PC-9 (cell line): ENCODE measurements at regions not wholly inside any gene's neighbourhood (a gene's known extent, or its start where the extent isn't known, plus 50 kb on each side); places are given as distances from the start of the nearest gene placed in this dataset.

Experiments used
- BruUV-seq: library from RNA; stranded (reverse); fragments of 400-500 nt; replicated peaks from 2 replicates; lab custom pipeline; 2021; lab: Mats Ljungman, UMichigan
- CTCF ChIA-PET: fragments of 300-600 bp; sonication (Branson Sonifier 250); formaldehyde crosslinking; loops from one replicate; lab custom pipeline; 2022; ENCODE audit warnings: antibody characterized with exemption; lab: Charles Lee
- POLR2A ChIA-PET: fragments of 300-600 bp; sonication (Branson Sonifier 250); formaldehyde crosslinking; loops from one replicate; lab custom pipeline; 2022; ENCODE audit warnings: antibody characterized with exemption; ENCODE audit not compliant: unreplicated experiment; lab: Charles Lee
- DNase-seq, 2 experiments: peaks; one replicate each; pipeline versions ENCODE4 v3.0.0 to v3.0.0-alpha.2; 2015 to 2022; ENCODE audit warnings: mixed read lengths in 1 of 2
- H2AFZ ChIP-seq: fragments of 200-600 bp; sonication (generic); 2 replicates; pipeline ENCODE4 v1.8.1; 2017; ENCODE audit warnings: antibody characterized with exemption
- H3F3A ChIP-seq: fragments of 200-600 bp; sonication (generic); 2 replicates; pipeline ENCODE4 v1.8.1; 2017; ENCODE audit warnings: antibody characterized with exemption, mild to moderate bottlenecking, low read depth; ENCODE audit not compliant: insufficient read depth
- H3K27ac ChIP-seq: fragments of 200-600 bp; sonication (generic); 2 replicates; pipeline ENCODE4 v1.6.1; 2016; ENCODE audit warnings: mixed run types
- H3K27me3 ChIP-seq: fragments of 200-600 bp; sonication (generic); 2 replicates; pipeline ENCODE4 v1.6.1; 2016; ENCODE audit warnings: low read depth, mixed run types; ENCODE audit not compliant: insufficient read depth
- H3K36me3 ChIP-seq: fragments of 200-600 bp; sonication (generic); 2 replicates; pipeline ENCODE4 v1.6.1; 2016; ENCODE audit warnings: low read depth, mixed run types
- H3K4me1 ChIP-seq: fragments of 200-600 bp; sonication (generic); replicated peaks from 2 replicates; pipeline ENCODE4 v1.6.1; 2016; ENCODE audit warnings: mixed run types; ENCODE audit not compliant: insufficient read depth
- H3K4me2 ChIP-seq: fragments of 200-600 bp; sonication (generic); 2 replicates; pipeline ENCODE4 v1.6.1; 2017; ENCODE audit warnings: mixed run types
- H3K4me3 ChIP-seq: fragments of 200-600 bp; sonication (generic); 2 replicates; pipeline ENCODE4 v1.6.1; 2016; ENCODE audit warnings: mixed run types
- H3K79me2 ChIP-seq: fragments of 200-600 bp; sonication (generic); 2 replicates; pipeline ENCODE4 v1.6.1; 2017; ENCODE audit warnings: low read depth, mixed run types
- H3K9me2 ChIP-seq: fragments of 200-600 bp; sonication (generic); 2 replicates; pipeline ENCODE4 v1.8.1; 2017; ENCODE audit warnings: mild to moderate bottlenecking; ENCODE audit not compliant: insufficient read depth
- H3K9me3 ChIP-seq: fragments of 200-600 bp; sonication (generic); 2 replicates; pipeline ENCODE4 v1.8.1; 2016; ENCODE audit warnings: low read depth; ENCODE audit not compliant: insufficient read depth
- H4K20me1 ChIP-seq: fragments of 200-600 bp; sonication (generic); 2 replicates; pipeline ENCODE4 v1.8.1; 2017; ENCODE audit not compliant: insufficient read depth
- CTCF ChIP-seq: fragments of 200-600 bp; sonication (generic); conservative IDR thresholded peaks from 2 replicates; pipeline ENCODE4 v1.6.1; 2017; ENCODE audit warnings: mixed run types, antibody characterized with exemption, mild to moderate bottlenecking, moderate library complexity
- EZH2 ChIP-seq: fragments of 200-600 bp; sonication (generic); IDR thresholded peaks from 2 replicates; pipeline ENCODE4 v1.8.0; 2017; ENCODE audit warnings: antibody characterized with exemption, low read depth
- intact Hi-C: fragments of 100-400 bp; cut with micrococcal nuclease; formaldehyde crosslinking; loops from one replicate; pipeline ENCODE4 v1.10.0; 2022; ENCODE audit not compliant: unreplicated experiment

DNA sequence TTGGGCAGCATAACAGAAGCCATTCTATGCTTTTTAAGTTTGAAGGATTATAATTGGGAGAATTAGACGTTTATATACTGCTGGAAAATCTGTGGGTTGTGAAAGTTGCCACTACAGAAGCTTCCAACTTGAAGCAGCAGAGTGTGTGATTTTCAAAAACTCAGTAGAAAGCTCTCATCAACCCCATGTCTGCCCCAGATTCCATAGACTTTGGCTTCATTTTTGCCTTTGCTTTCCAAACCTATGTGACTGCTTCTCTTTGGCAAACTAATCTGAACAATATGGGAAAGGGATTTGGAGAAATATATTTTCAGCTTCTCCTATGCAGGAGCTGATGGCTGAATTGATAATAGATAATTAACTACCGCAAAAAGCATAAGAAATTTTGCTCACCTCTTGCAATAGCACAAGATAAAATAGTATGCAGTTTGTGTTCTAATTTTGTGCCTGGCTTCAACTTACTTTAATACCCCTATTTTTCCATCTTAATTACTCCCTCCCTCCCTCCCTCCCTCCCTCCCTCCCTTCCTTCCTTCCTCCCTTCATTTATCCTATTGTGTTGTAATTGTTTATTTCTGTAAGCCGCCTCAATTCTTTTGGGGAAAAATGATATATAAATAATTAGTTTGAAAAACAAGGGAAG, 214.1 kb upstream of the HS3ST5 start:
- no peak for TF ChIP-seq EZH2
- TF ChIP-seq CTCF: no peak
- intact Hi-C loops: no loop called here
- no peaks in the 10 kb centered on the region for H3K36me3 ChIP-seq

GRCh38 chr6:114550316-114550715, 207.5 kb upstream of the HS3ST5 start:
- Histone ChIP-seq H3K4me2 (no peak overlapping the region), H2AFZ (no peak overlapping the region), H3K79me2 (no peaks in the 10 kb centered on the region), H3K9me3 (no peaks in the 10 kb centered on the region), H3K4me3 (no peak overlapping the region), H3K9me2 (no peaks in the 10 kb centered on the region), H3K4me1 (no peaks in the 10 kb centered on the region), H4K20me1 (no peaks in the 10 kb centered on the region), H3K36me3 (no peaks in the 10 kb centered on the region), H3K27ac (no peak overlapping the region), H3F3A (no peaks in the 10 kb centered on the region), H3K27me3 (no peaks in the 10 kb centered on the region)
- no peak for DNase-seq
- ChIA-PET POLR2A (no interaction called here), CTCF (no interaction called here)
- BruUV-seq: no TSS peak
- no peak for TF ChIP-seq EZH2
- no peak for TF ChIP-seq CTCF
- intact Hi-C loops: no loop called here

More for the DNA sequence above, 214.1 kb upstream of the HS3ST5 start:
- Histone ChIP-seq H3K4me3 (no peak overlapping the region), H3K27me3 (no peaks in the 10 kb centered on the region), H2AFZ (no peak overlapping the region), H3K27ac (no peak overlapping the region), H4K20me1 (no peaks in the 10 kb centered on the region), H3K79me2 (no peaks in the 10 kb centered on the region), H3K4me1 (no peaks in the 10 kb centered on the region), H3F3A (no peaks in the 10 kb centered on the region), H3K9me2 (no peaks in the 10 kb centered on the region), H3K9me3 (no peaks in the 10 kb centered on the region), H3K4me2 (no peak overlapping the region)
- ChIA-PET CTCF (no interaction called here), POLR2A (no interaction called here)
- BruUV-seq: no TSS peak
- no peak for DNase-seq

GRCh38 chr6:114543696-114544095, 200.9 kb upstream of the HS3ST5 start:
- Histone ChIP-seq H3K27me3 (no peaks in the 10 kb centered on the region), H2AFZ (no peak overlapping the region), H3K9me2 (no peaks in the 10 kb centered on the region), H3F3A (no peaks in the 10 kb centered on the region), H3K36me3 (no peaks in the 10 kb centered on the region), H3K4me3 (no peak overlapping the region), H3K4me1 (no peaks in the 10 kb centered on the region), H3K27ac (no peak overlapping the region), H3K9me3 (no peaks in the 10 kb centered on the region), H3K4me2 (no peak overlapping the region), H4K20me1 (no peaks in the 10 kb centered on the region), H3K79me2 (no peaks in the 10 kb centered on the region)
- no TSS peak for BruUV-seq
- DNase-seq: no peak
- ChIA-PET CTCF (no interaction called here), POLR2A (no interaction called here)
- intact Hi-C loops: no loop called here
- no peak for TF ChIP-seq EZH2
- no peak for TF ChIP-seq CTCF
